Trophoblast cell (in vitro differentiated cells and primary cell): ENCODE measurements at regions not wholly inside any gene's neighbourhood (a gene's known extent, or its start where the extent isn't known, plus 50 kb on each side); places are given as distances from the start of the nearest gene placed in this dataset.

ENCODE experiments used
- DNase-seq, 2 donors: peaks; one replicate each; pipeline ENCODE4 v3.0.0-alpha.2; 2016
- H2AFZ ChIP-seq: 2 replicates; pipeline ENCODE4 v1.6.1; 2013; ENCODE audit warnings: low read length, moderate library complexity, mild to moderate bottlenecking; ENCODE audit not compliant: insufficient read depth, poor library complexity
- H2AK5ac ChIP-seq: 2 replicates; pipeline ENCODE4 v1.6.1; 2013; ENCODE audit warnings: mild to moderate bottlenecking, low read length
- H2BK120ac ChIP-seq: 2 replicates; pipeline ENCODE4 v1.6.1; 2013; ENCODE audit warnings: low read length, mild to moderate bottlenecking, moderate library complexity; ENCODE audit not compliant: insufficient read depth, poor library complexity
- H2BK12ac ChIP-seq: 2 replicates; pipeline ENCODE4 v1.6.1; 2013; ENCODE audit warnings: mild to moderate bottlenecking, low read length, moderate library complexity
- H2BK5ac ChIP-seq: 2 replicates; pipeline ENCODE4 v1.6.1; 2013; ENCODE audit warnings: low read length, low read depth, moderate library complexity, mild to moderate bottlenecking; ENCODE audit not compliant: poor library complexity
- H3K14ac ChIP-seq: 2 replicates; pipeline ENCODE4 v1.6.1; 2013; ENCODE audit warnings: mild to moderate bottlenecking, low read length
- H3K18ac ChIP-seq: 2 replicates; pipeline ENCODE4 v1.6.1; 2013; ENCODE audit warnings: mild to moderate bottlenecking, low read length
- H3K23ac ChIP-seq: 2 replicates; pipeline ENCODE4 v1.6.1; 2013; ENCODE audit warnings: low read length
- H3K27ac ChIP-seq: 2 replicates; pipeline ENCODE4 v1.5.1; 2013; ENCODE audit warnings: low read depth, mild to moderate bottlenecking, inconsistent platforms, low read length, moderate library complexity
- H3K27me3 ChIP-seq: 2 replicates; pipeline ENCODE4 v1.6.1; 2013; ENCODE audit warnings: inconsistent platforms, mild to moderate bottlenecking, low read length, moderate library complexity; ENCODE audit not compliant: insufficient read depth
- H3K36me3 ChIP-seq, 2 experiments: 1 replicate in 1 of 2; 2 replicates in 1 of 2; pipeline ENCODE4 v1.6.1; 2013; ENCODE audit warnings: low read length in 2 of 2, mild to moderate bottlenecking in 2 of 2, moderate library complexity in 1 of 2; ENCODE audit not compliant: insufficient read depth in 2 of 2, control insufficient read depth in 1 of 2
- H3K4ac ChIP-seq: 2 replicates; pipeline ENCODE4 v1.6.1; 2013; ENCODE audit warnings: low read depth, mild to moderate bottlenecking, low read length, moderate library complexity
- H3K4me1 ChIP-seq, 2 experiments: 1 replicate in 1 of 2; 2 replicates in 1 of 2; pipeline ENCODE4 v1.6.1; 2013; ENCODE audit warnings: low read length in 2 of 2, mild to moderate bottlenecking in 2 of 2, moderate library complexity in 1 of 2; ENCODE audit not compliant: insufficient read depth in 2 of 2, control insufficient read depth in 1 of 2
- H3K4me2 ChIP-seq: 2 replicates; pipeline ENCODE4 v1.6.1; 2013; ENCODE audit warnings: inconsistent platforms, mild to moderate bottlenecking, low read length, moderate library complexity
- H3K4me3 ChIP-seq: 2 replicates; pipeline ENCODE4 v1.5.1; 2013; ENCODE audit warnings: mild to moderate bottlenecking, low read depth, low read length, inconsistent platforms
- H3K79me1 ChIP-seq: one replicate; pipeline ENCODE4 v1.6.1; 2013; ENCODE audit warnings: low read length
- H3K79me2 ChIP-seq: 2 replicates; pipeline ENCODE4 v1.6.1; 2013; ENCODE audit warnings: low read length, mild to moderate bottlenecking; ENCODE audit not compliant: control insufficient read depth, insufficient read depth, poor library complexity
- H3K9ac ChIP-seq: 2 replicates; pipeline ENCODE4 v1.6.1; 2013; ENCODE audit warnings: mild to moderate bottlenecking, low read length
- H3K9me3 ChIP-seq: 2 replicates; pipeline ENCODE4 v1.6.1; 2013; ENCODE audit warnings: low read depth, mild to moderate bottlenecking, control low read depth, inconsistent platforms, low read length; ENCODE audit not compliant: insufficient read depth
- H4K12ac ChIP-seq: 2 replicates; pipeline ENCODE4 v1.6.1; 2013; ENCODE audit warnings: low read depth, mild to moderate bottlenecking, low read length, moderate library complexity
- H4K8ac ChIP-seq: 2 replicates; pipeline ENCODE4 v1.6.1; 2013; ENCODE audit warnings: low read depth, mild to moderate bottlenecking, low read length, moderate library complexity
- H4K91ac ChIP-seq: one replicate; pipeline ENCODE4 v1.6.1; 2013; ENCODE audit warnings: low read depth, mild to moderate bottlenecking, low read length, moderate library complexity
- WGBS: extraction: QIAGEN DNeasy Blood & Tissue Kit; methylation state at CpG from one replicate; pipeline ENCODE4 v1.1.7; 2013; ENCODE audit warnings: missing lambda C conversion rate; ENCODE audit not compliant: insufficient read length, insufficient coverage; ENCODE audit errors: extremely low coverage; 5-methylcytosine and 5-hydroxymethylcytosine counted together

GRCh38 chr3:72585966-72586365 lies 262.3 kb downstream of the SHQ1 start:
- H3K79me1 ChIP-seq = no peaks in the 10 kb centered on the region
- no peak overlapping the region for H3K4ac ChIP-seq
- H3K9ac ChIP-seq = no peak overlapping the region
- no peak overlapping the region for H3K27ac ChIP-seq
- no peak overlapping the region for H2BK120ac ChIP-seq
- no peak overlapping the region for H3K4me2 ChIP-seq
- H4K8ac ChIP-seq = no peak overlapping the region
- no peak overlapping the region for H3K4me3 ChIP-seq
- H3K18ac ChIP-seq = no peak overlapping the region
- no peak overlapping the region for H4K12ac ChIP-seq
- H2AK5ac ChIP-seq = no peak overlapping the region
- peaks cover 1% of the 10 kb centered on the region for H3K9me3 ChIP-seq
- no peaks in the 10 kb centered on the region for H3K36me3 ChIP-seq
- H3K79me2 ChIP-seq = no peaks in the 10 kb centered on the region
- WGBS = no CpG with 5 or more reads among the region's 4 CpGs
- H3K4me1 ChIP-seq = peaks cover 2% of the 10 kb centered on the region in 2 experiments
- H2BK5ac ChIP-seq = no peak overlapping the region
- no peak overlapping the region for H2AFZ ChIP-seq
- no peak overlapping the region for H3K23ac ChIP-seq
- H2BK12ac ChIP-seq = no peak overlapping the region
- no peak overlapping the region for H3K14ac ChIP-seq
- H4K91ac ChIP-seq = no peak overlapping the region
- H3K27me3 ChIP-seq = no peaks in the 10 kb centered on the region
- no peak for DNase-seq

- H3K79me2 ChIP-seq = no peaks in the 10 kb centered on the region
- H3K9ac ChIP-seq = no peak overlapping the region
- no peak overlapping the region for H3K23ac ChIP-seq
- H3K14ac ChIP-seq = no peak overlapping the region
- no CpG with 5 or more reads among the region's 2 CpGs for WGBS
- no peaks in the 10 kb centered on the region for H3K36me3 ChIP-seq
- DNase-seq = no peak
- H4K91ac ChIP-seq = no peak overlapping the region
- no peaks in the 10 kb centered on the region for H3K27me3 ChIP-seq
- H3K27ac ChIP-seq = no peak overlapping the region
- H3K79me1 ChIP-seq = no peaks in the 10 kb centered on the region
- no peak overlapping the region for H3K18ac ChIP-seq
- H2AFZ ChIP-seq = no peak overlapping the region
- no peak overlapping the region for H3K4ac ChIP-seq
- H4K12ac ChIP-seq = no peak overlapping the region
- no peak overlapping the region for H4K8ac ChIP-seq
- no peak overlapping the region for H2BK12ac ChIP-seq
- no peak overlapping the region for H2AK5ac ChIP-seq
- no peak overlapping the region for H2BK120ac ChIP-seq
- H3K4me2 ChIP-seq = no peak overlapping the region
- H3K9me3 ChIP-seq = no peaks in the 10 kb centered on the region
- H3K4me1 ChIP-seq = no peaks in the 10 kb centered on the region
- no peak overlapping the region for H2BK5ac ChIP-seq
- H3K4me3 ChIP-seq = no peak overlapping the region
Observed at GRCh38 chr3:72584262-72584661, 264.0 kb downstream of the SHQ1 start.

- no CpG with 5 or more reads among the region's 7 CpGs for WGBS
- no peak overlapping the region for H2AFZ ChIP-seq
- H2BK120ac ChIP-seq = no peak overlapping the region
Observed at GRCh38 chr3:72582963-72583362, 265.3 kb downstream of the SHQ1 start.

GRCh38 chr3:72582211-72582878 lies 265.9 kb downstream of the SHQ1 start:
- no CpG with 5 or more reads among the region's 6 CpGs for WGBS
- no peak overlapping the region for H4K8ac ChIP-seq

More at GRCh38 chr3:72582963-72583362, 265.3 kb downstream of the SHQ1 start:
- Histone ChIP-seq H3K27ac (no peak overlapping the region), H3K9ac (no peak overlapping the region), H3K27me3 (no peaks in the 10 kb centered on the region), H4K12ac (no peak overlapping the region), H2BK12ac (no peak overlapping the region), H2AK5ac (no peak overlapping the region), H3K9me3 (no peaks in the 10 kb centered on the region), H3K4me1 (no peaks in the 10 kb centered on the region), H3K4me3 (no peak overlapping the region), H2BK5ac (no peak overlapping the region), H3K79me1 (no peaks in the 10 kb centered on the region), H3K23ac (no peak overlapping the region), H3K79me2 (no peaks in the 10 kb centered on the region), H4K91ac (no peak overlapping the region), H3K4ac (no peak overlapping the region), H3K14ac (no peak overlapping the region), H3K18ac (no peak overlapping the region), H3K36me3 (no peaks in the 10 kb centered on the region), H3K4me2 (no peak overlapping the region), H4K8ac (no peak overlapping the region)
- no peak for DNase-seq

More at GRCh38 chr3:72582211-72582878, 265.9 kb downstream of the SHQ1 start:
- Histone ChIP-seq H3K79me1 (no peaks in the 10 kb centered on the region), H3K27me3 (no peaks in the 10 kb centered on the region), H4K91ac (no peak overlapping the region), H3K9me3 (no peaks in the 10 kb centered on the region), H3K27ac (no peak overlapping the region), H3K18ac (no peak overlapping the region), H2BK120ac (no peak overlapping the region), H3K9ac (no peak overlapping the region), H3K36me3 (no peaks in the 10 kb centered on the region), H3K4me2 (no peak overlapping the region), H3K4me3 (no peak overlapping the region), H2AFZ (no peak overlapping the region), H3K79me2 (no peaks in the 10 kb centered on the region), H3K14ac (no peak overlapping the region), H2BK5ac (no peak overlapping the region), H2BK12ac (no peak overlapping the region), H3K4ac (no peak overlapping the region), H3K4me1 (no peaks in the 10 kb centered on the region), H3K23ac (no peak overlapping the region), H2AK5ac (no peak overlapping the region), H4K12ac (no peak overlapping the region)
- no peak for DNase-seq
